ENCODE measurements at regions not wholly inside any gene's neighbourhood (a gene's known extent, or its start where the extent isn't known, plus 50 kb on each side); places are given as distances from the start of the nearest gene placed in this dataset.
"Not testable (repeated sequence)": the region's sequence is repeated elsewhere in the genome, so short reads cannot be mapped to it uniquely, and the experiment has no call there.

DNA sequence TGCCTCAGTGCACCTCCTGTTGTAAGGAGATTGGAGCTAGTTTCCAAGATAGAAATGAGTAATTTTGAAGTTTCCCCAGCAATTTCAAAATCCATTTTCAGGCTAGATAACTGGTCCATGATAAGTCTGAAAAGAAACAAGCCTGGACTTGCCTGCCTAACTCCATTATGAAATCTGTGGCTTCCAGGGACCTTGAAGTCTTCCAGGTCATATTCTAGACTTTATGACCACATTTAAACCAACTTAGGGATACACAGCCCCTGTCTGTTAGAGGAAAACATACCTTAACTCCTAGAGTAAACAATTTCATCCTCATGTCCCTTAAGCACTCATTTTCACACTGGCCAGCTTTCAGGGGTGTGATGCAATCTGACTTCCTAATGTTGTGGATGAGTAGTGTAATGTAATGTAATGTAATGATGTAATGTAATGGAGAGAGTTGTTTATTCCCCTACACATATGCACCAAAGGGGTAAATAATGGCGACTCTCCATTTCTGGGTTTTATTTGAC lies 96.7 kb upstream of the FAM20A start:
- no peak for DNase-seq

DNA sequence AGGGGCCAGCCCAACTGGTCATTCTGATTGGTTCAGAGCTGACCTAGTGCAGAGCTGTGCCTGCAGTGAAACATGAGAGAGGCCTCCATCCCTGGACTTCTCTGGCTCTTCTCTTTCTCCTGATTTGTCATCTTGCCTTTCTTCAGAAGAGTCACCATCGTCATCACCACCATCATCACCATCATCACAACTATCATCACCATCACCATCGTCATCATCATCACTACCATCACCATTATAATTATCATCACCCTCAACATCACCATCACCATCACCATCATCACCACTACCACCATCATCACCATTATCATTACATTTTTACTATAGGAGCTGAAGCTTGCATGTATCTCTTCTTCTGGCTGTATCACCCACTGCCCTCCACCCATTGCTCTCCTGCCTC lies 94.5 kb upstream of the FAM20A start:
- DNase-seq = no peak

DNA sequence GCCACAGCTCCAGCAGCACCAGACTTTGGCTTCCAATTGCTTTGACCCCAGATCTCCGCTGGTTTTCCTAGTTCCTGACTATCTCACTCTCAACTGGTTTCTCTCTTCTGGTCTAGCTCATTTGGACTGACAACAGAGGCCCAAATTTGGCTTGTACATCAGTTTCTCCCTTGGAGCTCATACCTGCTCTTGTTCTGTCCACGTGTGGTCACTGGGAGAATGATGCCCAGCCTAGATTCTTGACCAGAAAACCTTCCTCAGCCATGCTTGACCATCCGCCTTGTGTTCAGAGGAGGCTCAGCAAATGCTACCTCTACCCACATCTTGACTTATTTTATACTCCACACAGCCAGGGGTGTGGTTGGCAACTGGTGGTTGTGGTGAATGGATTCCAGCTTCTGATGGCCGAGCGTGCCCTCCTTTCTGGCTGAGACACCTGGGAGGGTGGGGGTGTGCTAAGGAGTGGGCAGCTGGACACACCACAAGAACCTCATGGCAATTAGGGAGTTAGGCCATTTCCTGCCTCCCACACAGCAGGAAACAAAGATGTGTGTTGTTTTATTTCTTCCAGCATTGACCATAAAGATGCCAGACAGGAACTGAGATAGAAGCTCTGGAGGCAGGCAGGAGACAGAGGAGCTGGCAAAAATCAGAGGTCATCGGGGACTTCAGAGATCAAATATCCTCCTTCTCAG lies 93.8 kb upstream of the FAM20A start:
- DNase-seq = no peak

DNA sequence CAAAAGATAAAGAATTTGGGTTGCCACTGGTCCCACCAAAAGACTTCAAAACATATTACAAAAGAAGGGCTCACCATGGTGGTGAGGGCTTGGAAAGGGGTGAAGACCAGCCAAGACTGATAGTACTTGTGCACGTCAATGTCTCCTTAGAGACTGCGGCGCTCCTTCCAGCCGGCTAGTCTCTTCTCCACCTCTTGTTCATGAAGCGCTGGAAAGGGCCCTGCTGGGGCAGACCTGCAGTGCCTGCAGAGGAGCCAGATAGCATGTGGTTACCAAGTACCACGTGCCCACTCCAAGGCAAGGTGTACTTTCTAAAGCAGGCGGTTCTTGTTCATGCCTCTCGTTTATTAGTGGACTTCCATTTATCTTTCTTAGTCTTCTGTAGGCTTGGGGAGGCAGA lies 92.7 kb upstream of the FAM20A start:
- no peak for DNase-seq

DNA sequence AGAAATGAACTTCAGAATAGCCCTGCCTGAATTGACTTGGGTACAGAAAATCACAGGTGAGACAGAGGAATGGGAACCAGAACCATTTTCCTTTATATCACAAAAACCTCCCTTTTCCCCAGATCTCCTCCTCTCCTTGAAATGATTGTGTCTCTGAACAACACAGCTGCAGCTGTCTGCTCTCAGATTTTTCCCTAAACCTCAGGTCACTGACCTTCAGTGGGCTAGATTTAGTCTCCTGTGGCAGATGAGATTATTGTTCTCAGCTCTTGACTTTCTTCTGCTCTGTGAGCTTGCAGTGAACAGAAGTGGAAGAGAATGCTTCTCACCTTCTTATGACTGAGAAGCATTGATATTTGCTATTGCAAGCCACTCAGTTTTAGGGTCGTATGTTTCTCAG lies 92.3 kb upstream of the FAM20A start:
- no peak for DNase-seq

DNA sequence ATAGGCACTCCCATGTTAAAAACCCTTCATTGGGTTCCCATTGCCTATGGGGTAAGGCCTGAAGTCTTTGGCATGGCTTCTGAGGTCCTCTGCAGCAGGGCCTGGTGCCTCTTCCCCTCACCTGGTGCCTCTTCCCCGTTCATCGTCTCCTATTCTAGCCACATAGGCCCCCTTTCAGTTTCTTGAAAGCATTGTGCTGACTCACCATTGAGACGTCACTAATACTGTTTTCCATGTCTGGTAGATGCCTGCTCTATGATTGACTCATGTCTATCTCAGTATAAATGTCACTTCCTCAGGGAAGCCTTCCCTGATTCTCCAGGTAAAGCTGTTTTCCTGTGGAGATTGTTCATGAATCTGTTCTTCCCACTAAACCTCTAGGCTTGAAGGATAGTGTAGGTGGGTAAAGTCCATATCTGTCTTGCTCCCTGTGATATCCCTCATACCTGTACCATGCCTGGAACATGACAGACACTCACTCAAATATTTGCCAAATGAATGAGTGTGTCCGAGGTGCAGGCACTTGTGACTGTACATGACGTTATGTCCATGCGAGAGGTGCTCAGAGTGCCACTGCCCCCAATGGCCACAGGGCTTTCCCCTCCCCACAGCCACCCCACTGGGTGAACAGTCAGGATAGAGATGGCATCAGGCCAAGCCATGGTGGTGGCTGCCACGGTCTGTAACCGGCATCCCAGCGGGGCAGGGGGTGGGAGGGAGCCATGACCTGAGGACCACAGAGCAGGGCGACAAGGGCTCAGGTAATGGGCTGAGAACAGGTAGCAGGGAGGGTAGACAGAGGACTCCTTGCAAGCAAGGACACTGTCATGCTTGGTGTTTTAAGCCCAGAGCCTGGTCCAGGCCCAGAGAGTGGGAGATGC lies 85.2 kb upstream of the FAM20A start:
- DNase-seq = no peak

DNA sequence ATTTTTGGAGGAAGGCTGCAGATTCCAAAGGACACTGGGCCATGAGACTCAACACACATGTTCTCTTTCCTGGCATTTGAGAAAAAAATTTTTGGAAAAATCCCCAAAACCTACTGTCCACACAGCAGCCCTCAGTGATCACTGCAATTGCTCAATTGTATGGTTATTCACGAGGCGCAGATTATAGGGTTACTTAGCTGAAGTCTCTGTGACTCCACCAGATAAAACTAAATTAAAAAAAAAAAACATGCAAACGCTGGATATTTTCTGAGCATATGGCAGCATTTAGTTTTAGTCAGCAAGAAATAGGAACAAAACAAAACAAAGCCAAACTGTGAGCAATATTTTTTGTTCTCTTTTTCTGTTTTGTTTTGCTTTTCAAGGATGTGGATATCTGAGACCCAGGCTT lies 83.8 kb upstream of the FAM20A start:
- DNase-seq = no peak

DNA sequence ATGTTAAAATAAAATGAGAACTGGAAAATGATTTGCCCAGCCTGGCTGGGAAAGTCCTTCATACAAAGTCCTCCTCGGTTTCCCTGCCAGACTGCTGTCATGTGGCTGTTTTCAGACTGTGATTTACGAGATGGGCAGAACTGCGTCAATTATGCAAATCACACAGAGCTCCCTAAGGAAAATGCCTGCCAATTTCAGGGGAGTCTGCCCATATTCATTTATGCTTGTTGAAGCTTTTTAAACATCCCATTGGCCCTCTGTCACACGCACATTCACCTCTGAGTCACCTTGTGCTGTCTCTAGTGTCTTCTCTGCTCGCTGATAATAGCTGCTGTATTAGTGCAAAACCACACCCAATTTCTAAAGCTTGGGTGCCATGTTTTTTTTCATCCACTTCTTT lies 81.7 kb upstream of the FAM20A start:
- no peak for DNase-seq

DNA sequence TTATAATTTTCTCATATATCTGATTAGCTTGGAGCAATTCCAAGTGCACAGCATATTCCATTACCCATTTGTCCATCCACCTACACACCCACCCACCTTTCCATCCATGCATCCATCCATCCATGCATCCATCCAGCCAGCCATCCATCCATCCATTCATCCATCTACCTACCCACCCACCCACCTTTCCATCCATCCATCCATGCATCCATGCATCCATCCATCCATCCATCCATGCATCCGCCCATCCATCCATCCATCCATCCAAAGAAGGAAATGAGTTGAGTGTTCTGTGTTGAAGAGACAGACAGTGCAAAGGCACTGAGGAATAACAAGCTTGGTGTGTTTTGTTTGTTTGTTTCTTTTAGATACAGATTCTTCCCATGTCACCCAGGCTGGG lies 78.7 kb upstream of the FAM20A start:
- DNase-seq = no peak

DNA sequence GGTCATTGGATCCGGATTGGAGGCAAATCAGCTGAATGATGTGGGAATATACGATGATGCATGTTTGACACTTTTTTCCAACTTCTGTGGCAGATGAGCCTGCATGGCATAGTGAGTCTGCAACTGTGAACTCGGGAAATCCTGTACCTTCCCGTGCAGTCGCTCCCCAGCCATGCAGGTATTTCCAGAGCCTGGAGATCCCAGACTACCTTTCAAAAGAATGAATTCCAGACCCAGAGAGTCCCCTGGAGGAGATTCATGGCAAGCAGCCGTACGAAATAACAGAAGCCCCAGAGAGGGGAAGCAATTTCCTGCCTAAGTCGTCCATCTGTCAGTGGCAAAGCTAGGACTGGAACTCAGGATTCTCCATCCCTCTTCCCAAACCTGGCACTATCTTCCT lies 75.7 kb upstream of the FAM20A start:
- no peak for DNase-seq

DNA sequence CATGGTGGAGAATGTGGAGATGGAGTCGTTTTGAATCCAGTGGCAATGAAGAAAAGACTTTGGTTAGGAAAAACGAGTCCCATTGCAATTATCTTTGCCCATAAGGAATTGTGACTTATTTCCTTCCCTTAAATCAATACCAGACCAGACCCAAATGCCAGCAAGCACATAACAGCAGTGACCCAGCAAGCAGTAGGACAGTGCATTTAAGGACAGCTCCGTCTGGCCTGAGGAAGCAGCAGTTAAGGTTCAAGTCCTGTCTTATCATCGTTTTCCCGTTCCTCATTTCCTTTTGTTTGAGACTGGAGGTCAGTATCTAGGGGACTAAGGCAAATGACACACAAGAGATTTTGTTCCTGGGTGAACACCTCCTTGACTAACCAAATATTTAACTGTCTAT lies 74.6 kb upstream of the FAM20A start:
- no peak for DNase-seq

DNA sequence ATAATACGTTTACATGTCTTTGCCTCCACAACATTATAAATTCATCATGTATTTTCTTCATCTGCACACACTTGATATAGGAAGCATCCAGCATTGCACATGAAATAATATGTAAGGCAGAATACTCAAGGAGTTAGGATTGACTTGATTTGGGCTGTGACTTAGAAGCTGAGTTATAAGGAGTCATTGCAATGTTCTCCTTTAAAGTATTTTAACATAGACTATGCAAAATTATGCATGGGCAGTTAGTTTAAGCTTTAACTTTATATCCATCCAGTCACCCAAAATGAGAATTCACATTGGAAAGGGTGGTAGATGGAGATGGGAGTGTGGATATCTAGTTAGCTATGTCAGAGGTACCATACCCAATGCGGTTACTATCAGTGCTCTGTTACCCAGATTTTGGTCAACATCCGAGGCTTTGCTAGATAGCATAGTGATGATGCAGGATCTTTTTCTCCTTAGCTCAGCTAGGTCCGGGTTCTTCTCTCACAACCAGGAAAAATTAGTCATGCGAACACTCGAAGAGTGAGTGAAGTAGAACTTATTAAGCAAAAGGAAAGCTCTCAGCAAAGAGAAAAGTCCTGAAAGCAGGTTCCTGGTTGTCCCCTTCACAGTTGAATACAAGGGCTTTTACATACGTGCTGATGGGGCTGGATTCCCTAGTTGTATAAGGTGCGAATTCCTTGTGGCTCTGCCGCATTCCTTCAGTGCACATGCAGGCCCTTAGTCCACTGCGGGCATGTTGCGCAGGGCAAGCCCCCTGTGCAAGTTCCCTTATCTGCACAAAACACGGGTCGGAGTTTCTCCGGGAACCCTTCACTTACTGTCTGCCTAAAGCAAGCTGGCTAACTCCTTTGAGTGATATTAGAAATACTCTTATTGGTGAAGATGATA lies 73.1 kb upstream of the FAM20A start:
- no peak for DNase-seq

DNA sequence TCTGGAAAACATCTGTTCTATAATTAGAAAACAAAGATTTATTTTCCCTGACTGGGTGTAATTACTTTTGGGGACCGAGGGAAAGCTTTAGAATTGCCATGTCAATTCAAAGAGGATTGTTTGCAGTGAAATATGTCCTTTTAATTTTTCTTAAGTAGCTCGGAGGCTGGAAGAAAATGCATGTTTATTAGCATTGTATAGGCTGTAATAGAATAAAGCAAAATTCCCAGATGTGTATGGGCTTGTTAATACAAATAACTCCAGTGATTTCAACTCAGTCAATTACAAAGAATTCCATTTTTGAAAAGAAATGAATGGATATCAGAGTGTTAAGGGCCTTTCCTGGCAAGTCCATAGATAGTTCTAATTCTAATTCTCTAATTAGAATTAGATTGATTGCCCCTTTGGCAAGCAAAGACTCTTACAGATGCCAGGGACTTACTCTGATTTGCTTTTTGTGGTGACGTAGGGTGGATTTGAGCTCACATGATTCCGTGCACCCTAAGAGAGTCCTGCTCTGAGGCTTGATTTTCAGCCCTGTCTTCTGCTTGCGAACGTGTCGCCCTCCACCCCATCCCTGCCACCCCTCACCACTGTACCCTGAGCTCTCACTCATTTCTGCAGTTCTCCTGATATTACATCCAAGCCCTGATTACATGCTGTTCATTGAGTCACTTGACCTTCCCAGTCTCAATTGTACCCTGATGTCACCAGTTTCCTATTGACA lies 70.0 kb upstream of the FAM20A start:
- DNase-seq = no peak

DNA sequence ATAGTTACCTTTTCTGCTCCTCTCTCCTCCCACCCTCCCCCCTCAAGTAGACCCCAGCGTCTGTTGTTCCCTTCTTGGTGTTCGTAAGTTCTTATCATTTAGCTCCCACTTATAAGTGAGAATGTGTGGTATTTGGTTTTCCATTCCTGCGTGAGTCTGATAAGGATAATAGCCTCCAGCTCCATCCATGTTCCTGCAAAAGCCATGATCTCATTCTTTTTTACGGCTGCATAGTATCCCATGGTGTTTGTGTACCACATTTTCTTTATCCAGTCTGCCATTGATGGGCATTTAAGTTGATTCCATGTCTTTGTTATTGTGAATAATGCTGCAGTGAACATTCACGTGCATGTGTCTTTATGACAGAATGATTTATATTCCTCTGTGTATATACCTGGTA lies 65.3 kb upstream of the FAM20A start:
- DNase-seq = not testable (repeated sequence)

DNA sequence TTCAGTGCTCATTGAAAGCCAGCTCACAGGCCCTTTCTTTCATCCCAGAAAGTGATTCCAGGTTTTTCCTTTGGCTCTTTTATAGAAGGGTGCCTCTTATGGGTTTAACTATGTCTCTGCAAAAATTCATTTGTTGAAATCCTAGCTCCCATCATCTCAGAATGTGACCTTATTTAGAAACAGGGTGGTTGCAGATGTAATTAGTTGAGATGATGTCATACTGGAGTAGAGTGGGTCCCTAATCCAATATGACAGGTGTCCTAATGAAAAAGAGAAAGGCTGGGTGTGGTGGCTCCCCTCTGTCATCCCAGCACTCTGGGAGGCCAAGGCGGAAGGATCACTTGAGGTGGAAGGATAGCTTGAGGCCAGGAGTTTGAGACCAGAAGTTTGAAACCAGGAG lies 64.2 kb upstream of the FAM20A start:
- no peak for DNase-seq

DNA sequence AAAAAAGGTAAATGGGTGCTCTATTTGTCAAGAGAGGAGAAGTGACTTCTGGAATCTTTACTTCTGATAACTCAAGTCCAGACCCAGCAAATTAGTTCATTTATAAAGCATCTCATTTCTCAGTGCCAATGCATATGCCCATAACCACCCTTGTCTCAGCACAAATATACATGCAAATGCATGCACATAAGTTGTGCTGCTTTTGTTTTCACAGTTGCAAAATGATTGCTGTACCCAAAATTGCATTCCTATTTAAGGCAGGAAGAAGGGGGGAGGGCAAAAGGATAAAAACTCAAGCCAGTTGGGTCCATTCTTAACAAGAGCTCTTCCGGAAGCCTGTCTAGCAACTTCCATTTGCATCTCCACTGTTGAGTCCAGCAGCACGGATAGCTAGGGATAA lies 61.3 kb upstream of the FAM20A start:
- DNase-seq = no peak

DNA sequence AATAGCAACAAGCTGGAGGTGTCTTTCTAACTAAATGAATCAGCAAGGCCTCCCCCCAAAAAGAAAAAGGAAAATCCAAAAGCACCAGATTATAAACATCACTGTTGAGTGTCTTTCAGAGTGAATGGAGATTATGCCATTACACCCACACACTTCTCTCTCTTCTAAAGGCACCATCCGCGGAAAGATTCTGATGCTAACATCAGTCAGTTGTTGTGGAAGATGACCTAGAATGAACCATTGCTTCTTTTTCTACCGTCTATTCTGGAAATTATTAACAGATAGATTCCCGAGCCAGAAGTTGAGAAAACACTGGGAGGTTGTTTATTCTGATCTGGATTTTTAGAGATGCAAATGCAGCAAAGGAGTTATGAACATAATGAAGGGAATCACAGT lies 60.9 kb upstream of the FAM20A start:
- no peak for DNase-seq

DNA sequence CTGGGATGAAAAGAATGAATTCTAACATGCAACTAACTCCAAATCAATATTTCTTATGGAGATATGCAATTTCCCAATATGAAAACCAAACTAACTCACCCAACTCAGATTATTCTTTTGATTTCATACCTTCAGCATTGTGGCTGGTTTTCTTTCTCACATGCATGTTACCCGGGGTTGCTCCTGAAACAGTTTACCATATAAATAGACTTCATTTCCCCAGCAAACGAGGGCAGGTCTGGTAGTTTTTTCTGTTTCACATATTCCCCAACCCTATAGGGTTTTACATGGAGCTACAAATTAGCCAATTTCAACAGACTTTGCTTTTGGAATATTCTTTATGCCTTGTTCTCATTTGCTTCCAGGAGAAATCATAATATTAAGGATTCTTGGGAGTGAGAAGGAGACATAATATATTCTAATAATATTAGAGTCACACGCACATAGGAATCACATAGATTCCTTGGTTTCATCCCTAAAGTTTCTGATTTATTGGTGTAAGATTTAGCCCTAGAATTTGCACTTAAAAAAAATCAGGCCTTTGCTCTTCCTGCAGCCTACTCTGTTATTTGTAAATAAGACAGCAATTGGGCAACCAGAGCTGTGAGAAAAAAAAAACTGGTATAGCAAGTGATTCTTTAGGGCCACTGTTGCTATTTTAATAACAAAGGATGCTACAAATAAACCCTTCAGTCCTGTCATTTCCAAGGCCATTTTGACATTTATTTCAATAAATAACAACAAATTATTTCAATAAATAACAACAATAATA lies 60.3 kb upstream of the FAM20A start:
- no peak for DNase-seq

DNA sequence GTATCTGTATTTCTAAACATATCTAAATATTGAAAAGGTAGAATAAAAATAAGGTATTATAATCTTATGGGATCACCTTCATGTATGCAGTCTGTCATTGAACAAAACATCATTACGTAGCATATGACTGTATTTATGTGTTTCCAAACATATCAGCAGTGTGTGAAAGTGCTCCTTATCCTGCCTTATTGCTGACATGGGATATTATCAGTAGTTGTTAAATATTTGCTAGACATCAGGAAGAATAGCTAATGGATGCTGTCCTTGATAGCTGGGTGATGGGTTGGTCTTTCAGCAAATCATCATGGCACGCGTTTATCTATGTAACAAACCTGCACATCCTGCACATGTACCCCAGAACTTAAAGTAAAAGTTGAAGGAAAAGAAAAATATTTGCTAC lies 59.1 kb upstream of the FAM20A start:
- no peak for DNase-seq

DNA sequence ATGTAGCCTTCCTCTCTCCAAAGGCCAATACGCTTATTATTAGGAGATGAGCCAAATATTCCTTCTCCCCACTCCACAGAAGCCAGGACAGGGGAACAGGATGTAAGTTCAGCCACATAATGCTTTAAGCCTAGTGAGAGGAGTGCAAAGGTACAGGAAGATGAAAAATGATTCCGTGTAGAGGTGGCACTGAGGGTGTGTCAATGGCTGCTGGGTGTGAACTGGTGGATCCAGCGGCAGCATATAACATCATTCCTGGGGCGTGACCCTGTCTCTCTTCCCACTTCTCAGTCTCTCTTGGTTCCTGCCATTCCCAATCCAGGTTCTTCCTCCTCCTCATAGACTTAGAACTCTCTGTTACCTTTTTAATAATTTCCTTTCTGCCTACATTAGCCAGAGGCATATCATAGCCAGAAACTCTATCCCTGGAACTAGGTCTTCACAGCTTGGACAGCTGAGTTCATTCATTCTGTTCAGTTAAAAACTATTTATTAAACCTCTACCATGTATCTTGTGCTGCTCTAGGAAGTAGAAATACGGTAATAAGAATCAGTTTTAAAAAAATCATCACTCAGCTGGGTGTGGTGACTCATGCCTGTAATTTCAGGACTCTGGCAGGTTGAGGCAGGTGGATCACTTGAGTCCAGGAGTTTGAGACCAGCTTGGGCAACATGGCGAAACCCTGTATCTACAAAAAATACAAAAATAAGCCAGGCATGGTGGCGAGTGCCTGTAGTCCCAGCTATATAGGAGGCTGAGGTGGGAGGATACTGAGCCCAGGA lies 58.0 kb upstream of the FAM20A start:
- no peak for DNase-seq

DNA sequence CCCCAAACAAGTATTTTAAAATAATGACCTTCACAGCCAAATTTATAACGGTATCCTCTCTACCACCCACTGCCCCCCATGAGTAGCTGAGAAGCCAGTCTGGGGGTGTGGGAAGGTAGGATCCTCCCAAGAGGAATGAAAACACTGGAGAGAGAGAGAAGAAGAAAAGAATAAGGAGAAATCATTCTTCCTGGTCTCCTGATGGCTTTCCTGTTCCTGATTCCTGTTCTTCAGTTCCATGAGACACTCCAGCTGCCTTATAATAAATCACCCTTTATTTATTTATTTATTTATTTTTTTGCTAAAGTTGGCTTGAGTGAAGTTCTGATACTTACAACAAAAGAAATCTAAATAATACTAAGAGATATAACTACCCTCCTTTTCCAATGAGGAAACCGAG lies 56.4 kb upstream of the FAM20A start:
- no peak for DNase-seq
